ENCODE measurements at regions not wholly inside any gene's neighbourhood (a gene's known extent, or its start where the extent isn't known, plus 50 kb on each side); places are given as distances from the start of the nearest gene placed in this dataset.

GRCh38 chr4:19128176-19128575 lies 1106.6 kb upstream of the LCORL start:
- WGBS (ENCODE audit: extremely low coverage, insufficient coverage, insufficient read length): no CpG with 5 or more reads among the region's 1 CpG

GRCh38 chr4:19126903-19127302 lies 1105.3 kb upstream of the LCORL start:
- H3K36me3 ChIP-seq (ENCODE audit: control insufficient read depth in 1 of 2, insufficient read depth in 2 of 2, low read length in 2 of 2): no peaks in the 10 kb centered on the region
- H3K9me3 ChIP-seq (ENCODE audit: insufficient read depth, low read depth, low read length): no peaks in the 10 kb centered on the region
- no peak overlapping the region for H3K18ac ChIP-seq (ENCODE audit: low read length)
- H3K27ac ChIP-seq (ENCODE audit: low read depth, low read length): no peak overlapping the region
- no peak overlapping the region for H3K9ac ChIP-seq (ENCODE audit: low read length)
- no peak overlapping the region for H3K4ac ChIP-seq (ENCODE audit: low read depth, low read length)
- WGBS (ENCODE audit: extremely low coverage, insufficient coverage, insufficient read length): no CpG with 5 or more reads among the region's 4 CpGs
- DNase-seq: peak in 1 of 2 donors; percentile 4
- H2BK120ac ChIP-seq (ENCODE audit: insufficient read depth, low read length, poor library complexity): no peak overlapping the region
- H3K4me3 ChIP-seq (ENCODE audit: low read depth, low read length): no peak overlapping the region
- H2BK12ac ChIP-seq (ENCODE audit: low read length): no peak overlapping the region
- no peak overlapping the region for H3K14ac ChIP-seq (ENCODE audit: low read length)
- no peaks in the 10 kb centered on the region for H3K79me1 ChIP-seq (ENCODE audit: low read length)
- H3K27me3 ChIP-seq (ENCODE audit: insufficient read depth, low read length): no peaks in the 10 kb centered on the region
- H2AK5ac ChIP-seq (ENCODE audit: low read length): no peak overlapping the region
- no peak overlapping the region for H4K12ac ChIP-seq (ENCODE audit: low read depth, low read length)
- no peaks in the 10 kb centered on the region for H3K79me2 ChIP-seq (ENCODE audit: control insufficient read depth, insufficient read depth, low read length, poor library complexity)
- no peak overlapping the region for H2AFZ ChIP-seq (ENCODE audit: insufficient read depth, low read length, poor library complexity)
- no peak overlapping the region for H3K23ac ChIP-seq (ENCODE audit: low read length)
- no peak overlapping the region for H3K4me2 ChIP-seq (ENCODE audit: low read length)
- H2BK5ac ChIP-seq (ENCODE audit: low read depth, low read length, poor library complexity): no peak overlapping the region
- no peaks in the 10 kb centered on the region for H3K4me1 ChIP-seq (ENCODE audit: control insufficient read depth in 1 of 2, insufficient read depth in 2 of 2, low read length in 2 of 2)
- no peak overlapping the region for H4K8ac ChIP-seq (ENCODE audit: low read depth, low read length)
- no peak overlapping the region for H4K91ac ChIP-seq (ENCODE audit: low read depth, low read length)

More at GRCh38 chr4:19128176-19128575, 1106.6 kb upstream of the LCORL start:
- H3K23ac ChIP-seq (ENCODE audit: low read length): no peak overlapping the region
- H4K8ac ChIP-seq (ENCODE audit: low read depth, low read length): no peak overlapping the region
- no peak overlapping the region for H3K9ac ChIP-seq (ENCODE audit: low read length)
- H3K36me3 ChIP-seq (ENCODE audit: control insufficient read depth in 1 of 2, insufficient read depth in 2 of 2, low read length in 2 of 2): no peaks in the 10 kb centered on the region
- no peak overlapping the region for H3K14ac ChIP-seq (ENCODE audit: low read length)
- DNase-seq: no peak
- H3K79me1 ChIP-seq (ENCODE audit: low read length): no peaks in the 10 kb centered on the region
- no peak overlapping the region for H4K91ac ChIP-seq (ENCODE audit: low read depth, low read length)
- no peaks in the 10 kb centered on the region for H3K79me2 ChIP-seq (ENCODE audit: control insufficient read depth, insufficient read depth, low read length, poor library complexity)
- H3K4ac ChIP-seq (ENCODE audit: low read depth, low read length): no peak overlapping the region
- H3K4me3 ChIP-seq (ENCODE audit: low read depth, low read length): no peak overlapping the region
- H2BK12ac ChIP-seq (ENCODE audit: low read length): no peak overlapping the region
- H3K4me2 ChIP-seq (ENCODE audit: low read length): no peak overlapping the region
- no peak overlapping the region for H2BK5ac ChIP-seq (ENCODE audit: low read depth, low read length, poor library complexity)
- H3K27me3 ChIP-seq (ENCODE audit: insufficient read depth, low read length): no peaks in the 10 kb centered on the region
- H3K4me1 ChIP-seq (ENCODE audit: control insufficient read depth in 1 of 2, insufficient read depth in 2 of 2, low read length in 2 of 2): no peaks in the 10 kb centered on the region
- no peak overlapping the region for H2AFZ ChIP-seq (ENCODE audit: insufficient read depth, low read length, poor library complexity)
- H4K12ac ChIP-seq (ENCODE audit: low read depth, low read length): no peak overlapping the region
- H2AK5ac ChIP-seq (ENCODE audit: low read length): no peak overlapping the region
- H3K27ac ChIP-seq (ENCODE audit: low read depth, low read length): no peak overlapping the region
- H3K18ac ChIP-seq (ENCODE audit: low read length): no peak overlapping the region
- no peaks in the 10 kb centered on the region for H3K9me3 ChIP-seq (ENCODE audit: insufficient read depth, low read depth, low read length)
- H2BK120ac ChIP-seq (ENCODE audit: insufficient read depth, low read length, poor library complexity): no peak overlapping the region

DNA sequence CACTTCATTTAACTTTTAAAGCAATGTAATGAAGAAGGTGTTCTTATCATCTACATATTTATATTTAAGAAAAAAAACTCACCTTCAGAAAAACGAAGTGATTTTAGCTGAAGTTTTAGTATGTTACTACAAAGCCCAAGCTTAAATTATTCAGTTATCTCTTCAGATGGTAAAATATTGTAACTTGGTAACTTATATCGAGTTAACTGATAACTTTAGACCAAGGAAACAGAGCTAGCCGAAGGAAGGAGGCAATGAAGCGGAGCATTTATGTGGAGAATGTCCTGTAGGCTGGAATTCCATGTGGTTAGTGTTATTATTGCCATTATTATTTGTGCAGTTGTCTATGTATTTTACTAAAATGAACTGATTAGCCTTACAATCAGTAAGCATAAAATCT lies 1102.1 kb upstream of the LCORL start:
- no peak overlapping the region for H3K4me2 ChIP-seq (ENCODE audit: low read length)
- no peak overlapping the region for H4K91ac ChIP-seq (ENCODE audit: low read depth, low read length)
- no peak overlapping the region for H2BK12ac ChIP-seq (ENCODE audit: low read length)
- H3K27me3 ChIP-seq (ENCODE audit: insufficient read depth, low read length): no peaks in the 10 kb centered on the region
- no peak overlapping the region for H3K14ac ChIP-seq (ENCODE audit: low read length)
- H3K4me3 ChIP-seq (ENCODE audit: low read depth, low read length): no peak overlapping the region
- no CpG with 5 or more reads among the region's 4 CpGs for WGBS (ENCODE audit: extremely low coverage, insufficient coverage, insufficient read length)
- no peaks in the 10 kb centered on the region for H3K79me2 ChIP-seq (ENCODE audit: control insufficient read depth, insufficient read depth, low read length, poor library complexity)
- H2BK120ac ChIP-seq (ENCODE audit: insufficient read depth, low read length, poor library complexity): no peak overlapping the region
- no peak overlapping the region for H4K12ac ChIP-seq (ENCODE audit: low read depth, low read length)
- H3K36me3 ChIP-seq (ENCODE audit: control insufficient read depth in 1 of 2, insufficient read depth in 2 of 2, low read length in 2 of 2): no peaks in the 10 kb centered on the region
- H4K8ac ChIP-seq (ENCODE audit: low read depth, low read length): no peak overlapping the region
- no peaks in the 10 kb centered on the region for H3K79me1 ChIP-seq (ENCODE audit: low read length)
- H3K4ac ChIP-seq (ENCODE audit: low read depth, low read length): no peak overlapping the region
- H3K9me3 ChIP-seq (ENCODE audit: insufficient read depth, low read depth, low read length): no peaks in the 10 kb centered on the region
- H2BK5ac ChIP-seq (ENCODE audit: low read depth, low read length, poor library complexity): no peak overlapping the region
- no peak for DNase-seq
- no peak overlapping the region for H3K9ac ChIP-seq (ENCODE audit: low read length)
- no peak overlapping the region for H3K18ac ChIP-seq (ENCODE audit: low read length)
- no peak overlapping the region for H2AK5ac ChIP-seq (ENCODE audit: low read length)
- H3K23ac ChIP-seq (ENCODE audit: low read length): no peak overlapping the region
- no peaks in the 10 kb centered on the region for H3K4me1 ChIP-seq (ENCODE audit: control insufficient read depth in 1 of 2, insufficient read depth in 2 of 2, low read length in 2 of 2)
- H3K27ac ChIP-seq (ENCODE audit: low read depth, low read length): no peak overlapping the region
- H2AFZ ChIP-seq (ENCODE audit: insufficient read depth, low read length, poor library complexity): no peak overlapping the region

- no peaks in the 10 kb centered on the region for H3K9me3 ChIP-seq (ENCODE audit: insufficient read depth, low read depth, low read length)
Observed at GRCh38 chr4:19119904-19120560, 1098.5 kb upstream of the LCORL start.

More at GRCh38 chr4:19119904-19120560, 1098.5 kb upstream of the LCORL start:
- no CpG with 5 or more reads among the region's 3 CpGs for WGBS (ENCODE audit: extremely low coverage, insufficient coverage, insufficient read length)
- Histone ChIP-seq H3K18ac (ENCODE audit: low read length) (no peak overlapping the region), H3K4me3 (ENCODE audit: low read depth, low read length) (no peak overlapping the region), H3K79me1 (ENCODE audit: low read length) (no peaks in the 10 kb centered on the region), H2AFZ (ENCODE audit: insufficient read depth, low read length, poor library complexity) (no peak overlapping the region), H2BK5ac (ENCODE audit: low read depth, low read length, poor library complexity) (no peak overlapping the region), H4K8ac (ENCODE audit: low read depth, low read length) (no peak overlapping the region), H3K36me3 (ENCODE audit: control insufficient read depth in 1 of 2, insufficient read depth in 2 of 2, low read length in 2 of 2) (no peaks in the 10 kb centered on the region), H3K79me2 (ENCODE audit: control insufficient read depth, insufficient read depth, low read length, poor library complexity) (no peaks in the 10 kb centered on the region), H3K9ac (ENCODE audit: low read length) (no peak overlapping the region), H2BK12ac (ENCODE audit: low read length) (no peak overlapping the region), H3K4me1 (ENCODE audit: control insufficient read depth in 1 of 2, insufficient read depth in 2 of 2, low read length in 2 of 2) (no peaks in the 10 kb centered on the region), H4K91ac (ENCODE audit: low read depth, low read length) (no peak overlapping the region), H2AK5ac (ENCODE audit: low read length) (no peak overlapping the region), H3K4me2 (ENCODE audit: low read length) (no peak overlapping the region), H3K23ac (ENCODE audit: low read length) (no peak overlapping the region), H3K27ac (ENCODE audit: low read depth, low read length) (no peak overlapping the region), H2BK120ac (ENCODE audit: insufficient read depth, low read length, poor library complexity) (no peak overlapping the region), H3K4ac (ENCODE audit: low read depth, low read length) (no peak overlapping the region), H3K14ac (ENCODE audit: low read length) (no peak overlapping the region), H3K27me3 (ENCODE audit: insufficient read depth, low read length) (no peaks in the 10 kb centered on the region), H4K12ac (ENCODE audit: low read depth, low read length) (no peak overlapping the region)
- DNase-seq: no peak
